ENCODE measurements at regions not wholly inside any gene's neighbourhood (a gene's known extent, or its start where the extent isn't known, plus 50 kb on each side); places are given as distances from the start of the nearest gene placed in this dataset.
"Not testable (repeated sequence)": the region's sequence is repeated elsewhere in the genome, so short reads cannot be mapped to it uniquely, and the experiment has no call there.

GRCh38 chr3:86887876-86888275, 103.1 kb downstream of the VGLL3 start:
- Histone ChIP-seq H3K27me3 (ENCODE audit: control insufficient read depth, insufficient read depth, low read length) (no peaks in the 10 kb centered on the region), H3K9me3 (ENCODE audit: control insufficient read depth, insufficient read depth, low read length) (no peaks in the 10 kb centered on the region), H3K27ac (ENCODE audit: low read depth, low read length) (no peak overlapping the region), H3K4me3 (ENCODE audit: low read depth, low read length) (no peak overlapping the region)
- TF ChIP-seq CTCF (IDR thresholded peaks at IDR 0.05; ENCODE audit: low read depth, low read length): no peak
- no peak for DNase-seq (ENCODE audit: low read depth, low spot score)
- POLR2A ChIA-PET: no interaction called here
- CTCF ChIA-PET: no interaction called here

GRCh38 chr3:86880066-86880465, 110.9 kb downstream of the VGLL3 start:
- ChIA-PET CTCF (no interaction called here), POLR2A (no interaction called here)
- DNase-seq (ENCODE audit: low read depth, low spot score): no peak
- no peak overlapping the region for H3K4me3 ChIP-seq (ENCODE audit: low read depth, low read length)
- H3K9me3 ChIP-seq (ENCODE audit: control insufficient read depth, insufficient read depth, low read length): no peaks in the 10 kb centered on the region
- H3K27ac ChIP-seq (ENCODE audit: low read depth, low read length): no peak overlapping the region
- no peak for TF ChIP-seq CTCF (IDR thresholded peaks at IDR 0.05; ENCODE audit: low read depth, low read length)
- no peaks in the 10 kb centered on the region for H3K27me3 ChIP-seq (ENCODE audit: control insufficient read depth, insufficient read depth, low read length)

GRCh38 chr3:86876504-86877181, 114.3 kb downstream of the VGLL3 start:
- POLR2A ChIA-PET: not testable (repeated sequence)

GRCh38 chr3:86874790-86875189, 116.2 kb downstream of the VGLL3 start:
- POLR2A ChIA-PET; DNase-seq (ENCODE audit: low read depth, low spot score); H3K9me3 ChIP-seq (ENCODE audit: control insufficient read depth, insufficient read depth, low read length); H3K4me3 ChIP-seq (ENCODE audit: low read depth, low read length); CTCF ChIA-PET; H3K27me3 ChIP-seq (ENCODE audit: control insufficient read depth, insufficient read depth, low read length); H3K27ac ChIP-seq (ENCODE audit: low read depth, low read length): not testable (repeated sequence)

More at GRCh38 chr3:86876504-86877181, 114.3 kb downstream of the VGLL3 start:
- CTCF ChIA-PET; H3K27me3 ChIP-seq (ENCODE audit: control insufficient read depth, insufficient read depth, low read length); H3K27ac ChIP-seq (ENCODE audit: low read depth, low read length); H3K9me3 ChIP-seq (ENCODE audit: control insufficient read depth, insufficient read depth, low read length); DNase-seq (ENCODE audit: low read depth, low spot score); H3K4me3 ChIP-seq (ENCODE audit: low read depth, low read length): not testable (repeated sequence)

GRCh38 chr3:86869566-86869965, 121.4 kb downstream of the VGLL3 start:
- Histone ChIP-seq H3K27ac (ENCODE audit: low read depth, low read length) (no peak overlapping the region), H3K27me3 (ENCODE audit: control insufficient read depth, insufficient read depth, low read length) (no peaks in the 10 kb centered on the region), H3K9me3 (ENCODE audit: control insufficient read depth, insufficient read depth, low read length) (no peaks in the 10 kb centered on the region), H3K4me3 (ENCODE audit: low read depth, low read length) (no peak overlapping the region)
- CTCF ChIA-PET: no interaction called here
- no peak for DNase-seq (ENCODE audit: low read depth, low spot score)
- POLR2A ChIA-PET: no interaction called here
- no peak for TF ChIP-seq CTCF (IDR thresholded peaks at IDR 0.05; ENCODE audit: low read depth, low read length)

- peak; percentile 27 for DNase-seq (ENCODE audit: low read depth, low spot score)
- H3K27ac ChIP-seq (ENCODE audit: low read depth, low read length): no peak overlapping the region
- H3K27me3 ChIP-seq (ENCODE audit: control insufficient read depth, insufficient read depth, low read length): no peaks in the 10 kb centered on the region
- H3K4me3 ChIP-seq (ENCODE audit: low read depth, low read length): no peak overlapping the region
- no peaks in the 10 kb centered on the region for H3K9me3 ChIP-seq (ENCODE audit: control insufficient read depth, insufficient read depth, low read length)
- ChIA-PET POLR2A (interaction anchor here (0.6 to 1.1 kb wide), 3 partner anchors 29 to 70 kb away, joined by 3 to 8 read pairs (median 5); no protein-coding TSS in a partner anchor), CTCF (interaction anchor here (0.8 kb wide), 1 partner anchor 70 kb away, joined by 3 read pairs; no protein-coding TSS in a partner anchor)
- TF ChIP-seq CTCF (IDR thresholded peaks at IDR 0.05; ENCODE audit: low read depth, low read length): no peak
Measured at GRCh38 chr3:86867982-86868381, 123.0 kb downstream of the VGLL3 start.

Data from AG04450 (cell line).